Femur (tissue), 1 donor: ENCODE measurements at regions not wholly inside any gene's neighbourhood (a gene's known extent, or its start where the extent isn't known, plus 50 kb on each side); places are given as distances from the start of the nearest gene placed in this dataset.
"Not testable (repeated sequence)": the region's sequence is repeated elsewhere in the genome, so short reads cannot be mapped to it uniquely, and the experiment has no call there.

Source experiments
- DNase-seq: peaks from one replicate; pipeline ENCODE4 v3.0.0-alpha.2; 2017

- DNase-seq: no peak
Measured at GRCh38 chr18:46179306-46179705, 75.1 kb downstream of the HAUS1 start.

- no peak for DNase-seq
Measured at GRCh38 chr18:46182633-46183358, 78.6 kb downstream of the HAUS1 start.

GRCh38 chr18:46184296-46184695 lies 80.1 kb downstream of the HAUS1 start:
- DNase-seq: not testable (repeated sequence)

- DNase-seq: no peak
Measured at GRCh38 chr18:46184727-46185126, 80.5 kb downstream of the HAUS1 start.

GRCh38 chr18:46190667-46191066 lies 86.5 kb downstream of the HAUS1 start:
- DNase-seq: no peak

GRCh38 chr18:46196627-46197243 lies 92.5 kb downstream of the HAUS1 start:
- no peak for DNase-seq

GRCh38 chr18:46199515-46200147 lies 95.4 kb downstream of the HAUS1 start:
- DNase-seq: no peak

- DNase-seq: not testable (repeated sequence)
Measured at GRCh38 chr18:46200178-46201055, 96.2 kb downstream of the HAUS1 start.

- no peak for DNase-seq
Measured at GRCh38 chr18:46204143-46204542, 100.0 kb downstream of the HAUS1 start.

- DNase-seq: no peak
Measured at GRCh38 chr18:46207985-46208384, 103.8 kb downstream of the HAUS1 start.

- no peak for DNase-seq
Measured at GRCh38 chr18:46209161-46209560, 105.0 kb downstream of the HAUS1 start.

- no peak for DNase-seq
Measured at GRCh38 chr18:46211816-46212215, 107.6 kb downstream of the HAUS1 start.

GRCh38 chr18:46212398-46212797 lies 108.2 kb downstream of the HAUS1 start:
- DNase-seq: no peak

GRCh38 chr18:46213295-46213694 lies 109.1 kb downstream of the HAUS1 start:
- DNase-seq: no peak

- DNase-seq: no peak
Measured at GRCh38 chr18:46214435-46214834, 110.2 kb downstream of the HAUS1 start.

GRCh38 chr18:46215902-46216723 lies 111.9 kb downstream of the HAUS1 start:
- no peak for DNase-seq

GRCh38 chr18:46220116-46220515 lies 115.9 kb downstream of the HAUS1 start:
- DNase-seq: no peak

GRCh38 chr18:46222093-46222492 lies 117.9 kb downstream of the HAUS1 start:
- no peak for DNase-seq

GRCh38 chr18:46222710-46223360 lies 118.7 kb downstream of the HAUS1 start:
- no peak for DNase-seq

GRCh38 chr18:46224181-46224775 lies 120.1 kb downstream of the HAUS1 start:
- DNase-seq: no peak

- DNase-seq: no peak
Measured at GRCh38 chr18:46226461-46226860, 122.3 kb downstream of the HAUS1 start.
